GM10266 (cell line): ENCODE measurements at regions not wholly inside any gene's neighbourhood (a gene's known extent, or its start where the extent isn't known, plus 50 kb on each side); places are given as distances from the start of the nearest gene placed in this dataset.

ENCODE experiments used
- DNase-seq: peaks from one replicate; pipeline ENCODE4 v3.0.0; 2012; ENCODE audit errors: extremely low spot score
- TF ChIP-seq, protein P1 (sequence below): IDR thresholded peaks from 2 replicates; pipeline ENCODE4 v1.5.1; 2012; ENCODE audit warnings: mild to moderate bottlenecking, low read depth; ENCODE audit not compliant: control insufficient read depth, insufficient read depth; ENCODE audit errors: missing control alignments

- TF ChIP-seq, protein P1, sequence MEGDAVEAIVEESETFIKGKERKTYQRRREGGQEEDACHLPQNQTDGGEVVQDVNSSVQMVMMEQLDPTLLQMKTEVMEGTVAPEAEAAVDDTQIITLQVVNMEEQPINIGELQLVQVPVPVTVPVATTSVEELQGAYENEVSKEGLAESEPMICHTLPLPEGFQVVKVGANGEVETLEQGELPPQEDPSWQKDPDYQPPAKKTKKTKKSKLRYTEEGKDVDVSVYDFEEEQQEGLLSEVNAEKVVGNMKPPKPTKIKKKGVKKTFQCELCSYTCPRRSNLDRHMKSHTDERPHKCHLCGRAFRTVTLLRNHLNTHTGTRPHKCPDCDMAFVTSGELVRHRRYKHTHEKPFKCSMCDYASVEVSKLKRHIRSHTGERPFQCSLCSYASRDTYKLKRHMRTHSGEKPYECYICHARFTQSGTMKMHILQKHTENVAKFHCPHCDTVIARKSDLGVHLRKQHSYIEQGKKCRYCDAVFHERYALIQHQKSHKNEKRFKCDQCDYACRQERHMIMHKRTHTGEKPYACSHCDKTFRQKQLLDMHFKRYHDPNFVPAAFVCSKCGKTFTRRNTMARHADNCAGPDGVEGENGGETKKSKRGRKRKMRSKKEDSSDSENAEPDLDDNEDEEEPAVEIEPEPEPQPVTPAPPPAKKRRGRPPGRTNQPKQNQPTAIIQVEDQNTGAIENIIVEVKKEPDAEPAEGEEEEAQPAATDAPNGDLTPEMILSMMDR = no peak
- DNase-seq = no peak
These were observed 150.3 kb downstream of the LINC00237 start for GRCh38 chr20:20955892-20956291.

DNA sequence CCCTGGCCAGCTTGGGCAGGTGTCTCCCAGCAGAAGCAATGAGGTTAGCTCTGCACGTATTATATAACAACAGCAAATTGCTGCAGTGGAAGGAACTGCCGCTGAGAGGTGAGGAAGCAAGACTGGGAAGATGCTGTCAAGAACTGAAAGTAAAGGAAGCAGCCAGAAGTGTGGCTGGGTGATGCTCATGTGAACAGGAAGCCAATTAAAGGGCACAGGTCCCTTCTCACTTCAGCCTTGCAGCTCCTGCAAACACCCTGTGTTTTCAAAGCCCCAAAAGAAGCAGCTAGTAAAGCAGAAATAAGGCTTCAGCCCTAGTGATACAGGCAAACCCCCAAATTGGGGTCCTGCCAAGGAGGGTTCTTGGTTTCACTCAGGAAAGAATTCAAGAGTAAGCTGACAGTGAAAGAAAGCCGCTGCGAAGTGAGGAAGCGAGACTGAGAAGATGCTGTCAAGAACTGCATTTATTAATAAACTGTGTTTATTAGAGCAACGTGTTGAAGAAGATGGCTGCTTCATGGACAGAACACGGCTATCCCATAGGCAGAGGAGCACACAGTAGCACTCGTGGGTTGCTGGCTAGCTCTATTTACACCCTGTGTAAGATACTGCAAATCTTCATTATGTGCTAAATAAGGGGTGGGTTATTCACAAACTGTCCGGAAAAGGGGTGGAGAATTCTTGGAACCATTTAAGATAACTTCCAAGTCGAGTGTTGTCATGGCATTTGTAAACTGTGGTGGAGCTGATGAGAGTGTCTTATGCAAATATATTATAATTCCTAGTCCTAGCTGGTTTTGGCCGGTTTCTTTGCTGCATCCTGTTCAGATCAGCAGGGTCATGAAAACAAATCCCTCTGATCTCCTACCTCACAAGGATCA lies 152.2 kb downstream of the LINC00237 start:
- no peak for DNase-seq
- TF ChIP-seq, protein P1 = no peak

- DNase-seq = no peak
- TF ChIP-seq, protein P1 = no peak
These were observed 155.5 kb downstream of the LINC00237 start for GRCh38 chr20:20950620-20951019.

DNA sequence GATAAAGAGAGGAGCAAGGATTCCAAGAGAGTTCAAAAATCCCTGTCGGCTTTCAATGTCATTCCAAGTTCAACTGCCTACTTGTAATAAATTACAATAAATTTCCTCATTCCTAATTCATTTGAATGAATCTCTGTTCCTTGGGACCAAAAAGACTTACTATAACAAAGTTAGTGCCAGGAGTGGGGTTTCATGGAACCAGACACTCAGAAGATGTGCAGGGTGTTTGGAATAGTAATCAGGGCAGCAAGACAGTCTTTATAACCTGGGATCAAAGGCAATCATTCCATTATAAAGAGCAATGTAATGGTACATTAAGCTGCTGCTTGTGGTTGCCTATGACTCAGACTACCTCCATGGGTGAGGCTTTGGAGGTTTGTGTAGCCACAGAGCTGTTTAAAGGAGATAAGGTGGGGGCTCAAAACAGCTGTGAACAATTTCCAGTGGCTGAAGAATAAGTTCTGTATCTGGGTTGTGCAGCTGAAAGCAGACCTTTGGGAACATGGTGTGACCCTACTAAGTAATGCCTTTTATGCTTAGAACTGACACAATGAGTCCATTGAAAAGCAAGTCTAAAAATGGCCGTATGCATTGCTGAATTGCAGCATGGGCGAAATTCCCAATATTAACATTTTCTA lies 159.9 kb downstream of the LINC00237 start:
- TF ChIP-seq, protein P1 = no peak
- DNase-seq = no peak

- TF ChIP-seq, protein P1 = no peak
- DNase-seq = no peak
These were observed 164.7 kb downstream of the LINC00237 start for GRCh38 chr20:20941468-20941889.

DNA sequence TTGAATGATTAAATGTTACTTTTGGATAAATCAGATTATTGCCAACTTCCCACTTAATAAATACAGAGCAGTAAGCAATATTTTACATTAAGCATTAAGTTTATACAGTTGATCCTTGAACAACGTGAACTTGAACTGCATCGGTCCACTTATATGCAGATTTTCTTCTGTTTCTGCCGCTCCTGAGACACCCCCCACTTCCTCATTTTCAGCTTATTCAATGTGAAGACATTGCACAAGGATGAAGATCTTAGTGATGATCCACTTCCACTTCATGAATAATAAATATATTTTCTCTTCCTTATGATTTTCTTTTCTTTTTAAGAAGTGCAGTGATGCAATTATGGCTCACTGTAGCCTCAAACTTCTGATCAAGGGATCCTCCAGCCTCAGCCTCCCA lies 167.2 kb downstream of the LINC00237 start:
- TF ChIP-seq, protein P1 = no peak
- no peak for DNase-seq

GRCh38 chr20:20938599-20938998 lies 167.6 kb downstream of the LINC00237 start:
- no peak for DNase-seq
- TF ChIP-seq, protein P1 = no peak
